CD4-positive, CD25-positive, alpha-beta regulatory T cell (primary cell): ENCODE measurements at regions not wholly inside any gene's neighbourhood (a gene's known extent, or its start where the extent isn't known, plus 50 kb on each side); places are given as distances from the start of the nearest gene placed in this dataset.

Experiments
- ATAC-seq, 2 donors: fragments of 150-1000 bp; cut with Tn5 transposase; one replicate each; pipeline ENCODE4 v1.10.0; 2021; ENCODE audit warnings: low read depth in 2 of 2, moderate number of reproducible peaks in 2 of 2, moderate library complexity in 1 of 2
- DNase-seq, 3 donors: peaks; one replicate each; pipeline versions ENCODE4 v3.0.0 to v3.0.0-alpha.2; 2012 to 2022; ENCODE audit warnings: mixed read lengths in 1 of 3
- H3K27ac ChIP-seq: one replicate; pipeline ENCODE4 v1.7.0; 2013; ENCODE audit warnings: mild to moderate bottlenecking, low read length; ENCODE audit not compliant: insufficient read depth, poor library complexity, severe bottlenecking
- H3K27me3 ChIP-seq: one replicate; pipeline ENCODE4 v1.7.0; 2013; ENCODE audit warnings: low read length; ENCODE audit not compliant: control insufficient read depth, insufficient read depth
- H3K36me3 ChIP-seq: one replicate; pipeline ENCODE4 v1.7.0; 2013; ENCODE audit warnings: mild to moderate bottlenecking, low read length, moderate library complexity; ENCODE audit not compliant: control insufficient read depth, insufficient read depth
- H3K4me1 ChIP-seq: 2 replicates; pipeline ENCODE4 v1.7.0; 2013; ENCODE audit warnings: mild to moderate bottlenecking, low read length; ENCODE audit not compliant: insufficient read depth, control insufficient read depth, poor library complexity, severe bottlenecking
- H3K4me3 ChIP-seq: one replicate; pipeline ENCODE4 v1.7.0; 2013; ENCODE audit warnings: low read depth, mild to moderate bottlenecking, low read length, moderate library complexity
- H3K9me3 ChIP-seq, 2 experiments: 1 replicate in 1 of 2; 2 replicates in 1 of 2; pipeline ENCODE4 v1.7.0; 2013; ENCODE audit warnings: low read length in 2 of 2, mild to moderate bottlenecking in 1 of 2, moderate library complexity in 1 of 2; ENCODE audit not compliant: control insufficient read depth in 2 of 2
- H3K27ac Mint-ChIP-seq, 3 donors: one replicate each; pipeline ENCODE4 v1.8.0; 2020 to 2022; ENCODE audit warnings: mild to moderate bottlenecking in 3 of 3, mixed read lengths in 3 of 3, moderate library complexity in 2 of 3
- H3K27me3 Mint-ChIP-seq: one replicate; pipeline ENCODE4 v1.8.0; 2022; ENCODE audit warnings: mild to moderate bottlenecking, mixed read lengths
- H3K36me3 Mint-ChIP-seq: one replicate; pipeline ENCODE4 v1.8.0; 2020; ENCODE audit warnings: mixed read lengths
- H3K4me1 Mint-ChIP-seq, 4 donors: one replicate each; pipeline ENCODE4 v1.8.0; 2020 to 2022; ENCODE audit warnings: mixed read lengths in 4 of 4, mild to moderate bottlenecking in 1 of 4
- H3K4me3 Mint-ChIP-seq, 4 donors: one replicate each; pipeline ENCODE4 v1.8.0; 2020 to 2022; ENCODE audit warnings: mild to moderate bottlenecking in 4 of 4, mixed read lengths in 4 of 4, moderate library complexity in 3 of 4
- H3K9me3 Mint-ChIP-seq, 7 donors: one replicate each; pipeline ENCODE4 v1.8.0; 2020 to 2022; ENCODE audit warnings: mixed read lengths in 7 of 7, mild to moderate bottlenecking in 3 of 7, moderate library complexity in 2 of 7

- Mint-ChIP-seq H3K4me3 (no peak overlapping the region), H3K4me1 (no peaks in the 10 kb centered on the region), H3K27ac (no peak overlapping the region), H3K27me3 (no peaks in the 10 kb centered on the region), H3K9me3 (peaks cover 0 to 23% (median 6%) of the 10 kb centered on the region in 7 donors), H3K36me3 (no peaks in the 10 kb centered on the region)
- Histone ChIP-seq H3K9me3 (no peaks in the 10 kb centered on the region), H3K4me3 (no peak overlapping the region), H3K36me3 (no peaks in the 10 kb centered on the region), H3K27ac (no peak overlapping the region), H3K4me1 (no peaks in the 10 kb centered on the region), H3K27me3 (no peaks in the 10 kb centered on the region)
- DNase-seq, result no peak
- ATAC-seq, result no peak
These were observed 533.9 kb upstream of the LRFN5 start for GRCh38 chr14:41072776-41073175.

DNA sequence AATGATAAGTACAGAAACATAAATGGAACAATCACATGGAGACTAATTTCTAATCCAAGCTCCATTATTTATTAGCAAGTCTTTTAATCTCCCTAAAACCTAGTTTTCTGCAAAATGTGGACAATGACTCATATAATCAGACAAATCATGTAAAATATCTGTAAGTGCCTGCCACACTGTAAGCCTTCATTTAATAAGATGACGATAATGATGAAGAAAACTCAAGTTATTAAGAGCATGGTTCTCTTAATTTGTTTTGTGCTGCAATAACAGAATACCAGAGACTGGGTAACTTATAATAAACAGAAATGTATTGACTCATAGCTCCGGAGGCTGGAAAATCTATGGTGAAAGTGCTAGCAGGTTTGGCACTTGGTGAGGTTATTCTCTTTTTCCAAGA, 535.3 kb upstream of the LRFN5 start:
- Mint-ChIP-seq H3K9me3 (peaks cover 0 to 23% (median 6%) of the 10 kb centered on the region in 7 donors), H3K27ac (no peak overlapping the region), H3K27me3 (no peaks in the 10 kb centered on the region), H3K4me1 (no peaks in the 10 kb centered on the region), H3K4me3 (no peak overlapping the region), H3K36me3 (no peaks in the 10 kb centered on the region)
- Histone ChIP-seq H3K4me1 (no peaks in the 10 kb centered on the region), H3K27ac (no peak overlapping the region), H3K36me3 (no peaks in the 10 kb centered on the region), H3K27me3 (no peaks in the 10 kb centered on the region), H3K4me3 (no peak overlapping the region), H3K9me3 (no peaks in the 10 kb centered on the region)
- ATAC-seq (no peak), DNase-seq (no peak)

DNA sequence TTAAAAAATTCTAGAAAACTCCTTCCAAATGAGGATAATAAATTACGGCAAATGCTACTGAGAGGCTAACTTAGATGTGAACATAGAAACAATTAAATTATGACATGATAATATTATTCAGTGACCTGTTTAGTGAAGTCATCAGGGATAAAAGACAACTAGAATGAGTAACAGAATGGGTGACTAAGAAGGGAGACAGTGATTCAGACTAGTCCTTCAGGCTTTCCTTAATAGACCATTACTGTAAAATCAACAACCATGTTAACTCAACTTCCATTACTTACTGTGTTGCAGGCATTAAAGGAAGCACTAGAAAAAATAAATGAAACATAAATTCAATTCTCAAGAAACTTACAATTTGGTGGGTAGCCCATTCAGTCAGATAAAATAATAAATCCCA, 543.9 kb upstream of the LRFN5 start:
- no peaks in the 10 kb centered on the region for H3K27me3 ChIP-seq
- H3K27ac Mint-ChIP-seq, result no peak overlapping the region
- no peak overlapping the region for H3K4me3 Mint-ChIP-seq
- no peaks in the 10 kb centered on the region for H3K4me1 ChIP-seq
- DNase-seq, result no peak
- ATAC-seq, result no peak
- H3K9me3 ChIP-seq, result peaks cover 0 to 2% of the 10 kb centered on the region in 2 experiments
- H3K36me3 ChIP-seq, result no peaks in the 10 kb centered on the region
- no peak overlapping the region for H3K27ac ChIP-seq
- peaks cover 0 to 12% (median 6%) of the 10 kb centered on the region in 7 donors for H3K9me3 Mint-ChIP-seq
- H3K36me3 Mint-ChIP-seq, result no peaks in the 10 kb centered on the region
- no peaks in the 10 kb centered on the region for H3K4me1 Mint-ChIP-seq
- H3K27me3 Mint-ChIP-seq, result no peaks in the 10 kb centered on the region
- no peak overlapping the region for H3K4me3 ChIP-seq

- Mint-ChIP-seq H3K27me3 (peaks cover 5% of the 10 kb centered on the region), H3K4me1 (no peaks in the 10 kb centered on the region), H3K4me3 (no peak overlapping the region), H3K36me3 (no peaks in the 10 kb centered on the region), H3K9me3 (peaks cover 2 to 11% (median 4%) of the 10 kb centered on the region in 7 donors), H3K27ac (no peak overlapping the region)
- H3K27ac ChIP-seq, result no peak overlapping the region
- H3K36me3 ChIP-seq, result no peaks in the 10 kb centered on the region
- no peaks in the 10 kb centered on the region for H3K4me1 ChIP-seq
- no peak for ATAC-seq
- no peaks in the 10 kb centered on the region for H3K27me3 ChIP-seq
- no peak overlapping the region for H3K4me3 ChIP-seq
- H3K9me3 ChIP-seq, result peaks cover 0 to 2% of the 10 kb centered on the region in 2 experiments
- DNase-seq, result no peak
These were observed 551.1 kb upstream of the LRFN5 start for GRCh38 chr14:41055589-41055988.

DNA sequence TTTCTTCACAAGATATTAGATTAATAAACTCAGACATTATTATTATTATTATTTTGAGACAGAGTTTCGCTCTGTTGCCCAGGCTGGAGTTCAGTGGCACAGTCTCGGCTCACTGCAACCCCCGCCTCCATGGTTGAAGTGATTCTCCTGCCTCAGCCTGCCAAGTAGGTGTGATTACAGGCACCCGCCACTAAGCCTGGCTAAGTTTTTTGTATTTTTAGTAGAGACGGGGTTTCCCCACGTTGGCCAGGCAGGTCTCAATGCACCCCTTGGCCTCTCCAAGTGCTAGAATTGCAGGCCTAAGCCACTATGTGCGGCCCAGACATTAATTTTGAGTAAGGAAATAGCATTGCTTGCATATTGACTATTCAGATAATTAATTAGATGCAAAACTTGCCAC, 554.9 kb upstream of the LRFN5 start:
- Mint-ChIP-seq H3K36me3 (no peaks in the 10 kb centered on the region), H3K4me1 (no peaks in the 10 kb centered on the region), H3K9me3 (peaks cover 0 to 17% (median 6%) of the 10 kb centered on the region in 7 donors), H3K4me3 (no peak overlapping the region), H3K27ac (no peak overlapping the region), H3K27me3 (peaks cover 5% of the 10 kb centered on the region)
- ATAC-seq, result no peak
- Histone ChIP-seq H3K27me3 (no peaks in the 10 kb centered on the region), H3K36me3 (no peaks in the 10 kb centered on the region), H3K27ac (no peak overlapping the region), H3K4me3 (no peak overlapping the region), H3K4me1 (no peaks in the 10 kb centered on the region), H3K9me3 (no peaks in the 10 kb centered on the region)
- no peak for DNase-seq

DNA sequence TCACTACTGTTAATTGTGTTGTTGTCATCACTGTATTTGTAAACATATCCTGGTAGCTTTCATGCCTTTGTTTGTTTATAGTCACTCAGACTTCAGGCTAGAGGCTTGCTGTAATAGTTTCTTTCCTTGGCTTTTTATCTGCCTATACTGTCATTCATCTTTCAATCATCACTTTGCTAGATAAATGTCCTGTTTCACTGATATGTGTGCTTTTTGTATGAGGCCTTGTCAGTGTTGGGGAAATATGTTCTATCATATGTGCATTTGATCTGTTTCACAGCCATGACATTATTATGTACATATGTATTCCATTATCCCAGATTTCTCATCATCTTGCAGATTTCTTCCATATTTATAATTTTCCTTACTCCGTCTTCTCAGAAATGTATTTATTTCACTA, 558.9 kb upstream of the LRFN5 start:
- no peak overlapping the region for H3K27ac Mint-ChIP-seq
- DNase-seq, result no peak
- Histone ChIP-seq H3K27ac (no peak overlapping the region), H3K36me3 (no peaks in the 10 kb centered on the region), H3K4me3 (no peak overlapping the region), H3K4me1 (no peaks in the 10 kb centered on the region), H3K9me3 (peaks cover 0 to 1% of the 10 kb centered on the region in 2 experiments), H3K27me3 (no peaks in the 10 kb centered on the region)
- H3K9me3 Mint-ChIP-seq, result peaks cover 0 to 18% (median 7%) of the 10 kb centered on the region in 7 donors
- ATAC-seq, result no peak
- H3K4me1 Mint-ChIP-seq, result no peaks in the 10 kb centered on the region
- no peaks in the 10 kb centered on the region for H3K36me3 Mint-ChIP-seq
- H3K27me3 Mint-ChIP-seq, result no peaks in the 10 kb centered on the region
- H3K4me3 Mint-ChIP-seq, result no peak overlapping the region

DNA sequence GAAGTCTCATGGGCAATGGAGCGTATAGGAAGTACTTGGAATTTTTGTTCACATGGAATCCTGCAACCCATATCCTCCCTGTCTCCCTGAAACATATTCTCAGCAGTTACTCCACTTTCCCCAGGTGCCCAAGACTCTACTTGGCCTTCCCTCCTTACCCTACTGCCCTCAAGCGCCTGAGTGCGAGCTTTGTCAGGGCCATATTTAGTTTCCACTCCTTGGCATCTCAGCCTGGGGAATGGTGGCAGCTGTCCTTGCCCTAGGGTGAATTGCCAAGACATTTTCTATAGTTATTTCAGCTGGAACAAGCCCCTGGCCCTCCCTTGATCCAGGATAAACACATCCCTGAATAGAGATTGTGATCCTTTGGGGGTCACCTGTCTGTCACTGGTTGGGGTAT, 569.3 kb upstream of the LRFN5 start:
- Histone ChIP-seq H3K9me3 (no peaks in the 10 kb centered on the region), H3K27ac (no peak overlapping the region), H3K4me3 (no peak overlapping the region), H3K27me3 (no peaks in the 10 kb centered on the region), H3K36me3 (no peaks in the 10 kb centered on the region), H3K4me1 (no peaks in the 10 kb centered on the region)
- DNase-seq (no peak), ATAC-seq (no peak)
- Mint-ChIP-seq H3K36me3 (no peaks in the 10 kb centered on the region), H3K4me3 (no peak overlapping the region), H3K9me3 (peaks cover 0 to 4% (median 0%) of the 10 kb centered on the region in 7 donors), H3K27me3 (no peaks in the 10 kb centered on the region), H3K27ac (no peak overlapping the region), H3K4me1 (no peaks in the 10 kb centered on the region)

- H3K4me1 Mint-ChIP-seq, result no peaks in the 10 kb centered on the region
These were observed 571.7 kb upstream of the LRFN5 start for GRCh38 chr14:41034969-41035368.

More at GRCh38 chr14:41034969-41035368, 571.7 kb upstream of the LRFN5 start:
- Mint-ChIP-seq H3K27me3 (no peaks in the 10 kb centered on the region), H3K4me3 (no peak overlapping the region), H3K27ac (no peak overlapping the region), H3K36me3 (no peaks in the 10 kb centered on the region), H3K9me3 (peaks cover 0 to 8% (median 3%) of the 10 kb centered on the region in 7 donors)
- ATAC-seq (no peak), DNase-seq (no peak)
- no peaks in the 10 kb centered on the region for H3K9me3 ChIP-seq
- no peaks in the 10 kb centered on the region for H3K27me3 ChIP-seq
- H3K27ac ChIP-seq, result no peak overlapping the region
- H3K4me3 ChIP-seq, result no peak overlapping the region
- H3K4me1 ChIP-seq, result no peaks in the 10 kb centered on the region
- H3K36me3 ChIP-seq, result no peaks in the 10 kb centered on the region
